GM10266 (cell line): ENCODE measurements at regions not wholly inside any gene's neighbourhood (a gene's known extent, or its start where the extent isn't known, plus 50 kb on each side); places are given as distances from the start of the nearest gene placed in this dataset.

Source experiments
- DNase-seq: peaks from one replicate; pipeline ENCODE4 v3.0.0; 2012; ENCODE audit errors: extremely low spot score
- TF ChIP-seq, protein P1 (sequence below): IDR thresholded peaks from 2 replicates; pipeline ENCODE4 v1.5.1; 2012; ENCODE audit warnings: mild to moderate bottlenecking, low read depth; ENCODE audit not compliant: control insufficient read depth, insufficient read depth; ENCODE audit errors: missing control alignments

DNA sequence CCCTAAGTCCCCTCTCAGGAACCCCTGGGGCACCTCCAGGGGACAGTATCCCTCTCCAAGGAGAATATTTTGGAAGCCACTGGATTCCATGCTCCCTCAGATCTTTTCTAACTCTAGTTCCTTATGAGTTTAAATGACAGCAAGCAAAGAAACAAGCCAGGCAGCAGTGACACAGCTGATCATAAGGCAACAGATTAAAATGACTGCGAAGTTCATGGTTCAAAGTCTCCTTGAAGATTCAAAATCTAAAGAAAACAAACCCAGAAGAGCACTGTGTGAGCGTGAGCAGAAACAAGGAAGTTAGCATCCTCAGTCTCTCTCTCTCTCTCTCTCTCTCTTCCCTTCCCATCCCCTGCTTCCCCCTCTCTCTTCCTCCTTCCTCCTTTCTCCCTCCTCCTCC is 316.7 kb upstream of the SLC30A5 start:
- DNase-seq = no peak
- TF ChIP-seq, protein P1, sequence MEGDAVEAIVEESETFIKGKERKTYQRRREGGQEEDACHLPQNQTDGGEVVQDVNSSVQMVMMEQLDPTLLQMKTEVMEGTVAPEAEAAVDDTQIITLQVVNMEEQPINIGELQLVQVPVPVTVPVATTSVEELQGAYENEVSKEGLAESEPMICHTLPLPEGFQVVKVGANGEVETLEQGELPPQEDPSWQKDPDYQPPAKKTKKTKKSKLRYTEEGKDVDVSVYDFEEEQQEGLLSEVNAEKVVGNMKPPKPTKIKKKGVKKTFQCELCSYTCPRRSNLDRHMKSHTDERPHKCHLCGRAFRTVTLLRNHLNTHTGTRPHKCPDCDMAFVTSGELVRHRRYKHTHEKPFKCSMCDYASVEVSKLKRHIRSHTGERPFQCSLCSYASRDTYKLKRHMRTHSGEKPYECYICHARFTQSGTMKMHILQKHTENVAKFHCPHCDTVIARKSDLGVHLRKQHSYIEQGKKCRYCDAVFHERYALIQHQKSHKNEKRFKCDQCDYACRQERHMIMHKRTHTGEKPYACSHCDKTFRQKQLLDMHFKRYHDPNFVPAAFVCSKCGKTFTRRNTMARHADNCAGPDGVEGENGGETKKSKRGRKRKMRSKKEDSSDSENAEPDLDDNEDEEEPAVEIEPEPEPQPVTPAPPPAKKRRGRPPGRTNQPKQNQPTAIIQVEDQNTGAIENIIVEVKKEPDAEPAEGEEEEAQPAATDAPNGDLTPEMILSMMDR = no peak

DNA sequence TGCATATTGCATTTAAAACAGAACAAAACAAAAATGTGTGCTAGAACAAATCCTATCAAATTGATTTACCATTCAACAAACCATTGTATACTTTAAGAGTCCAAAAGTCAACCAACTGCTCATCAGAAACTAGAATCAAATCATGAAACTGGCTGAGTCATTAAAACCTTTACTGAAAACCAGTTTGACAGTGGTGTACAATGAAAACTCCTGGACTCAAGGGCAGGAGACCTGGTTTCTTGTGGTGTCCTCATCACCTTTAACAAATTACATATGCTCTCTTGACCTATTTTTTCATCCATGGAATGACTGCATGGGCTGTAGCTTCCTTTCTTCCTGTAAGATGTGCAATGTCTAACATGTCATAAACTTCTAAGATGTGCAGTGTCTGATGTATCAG is 315.3 kb upstream of the SLC30A5 start:
- DNase-seq = no peak
- TF ChIP-seq, protein P1 = no peak

DNA sequence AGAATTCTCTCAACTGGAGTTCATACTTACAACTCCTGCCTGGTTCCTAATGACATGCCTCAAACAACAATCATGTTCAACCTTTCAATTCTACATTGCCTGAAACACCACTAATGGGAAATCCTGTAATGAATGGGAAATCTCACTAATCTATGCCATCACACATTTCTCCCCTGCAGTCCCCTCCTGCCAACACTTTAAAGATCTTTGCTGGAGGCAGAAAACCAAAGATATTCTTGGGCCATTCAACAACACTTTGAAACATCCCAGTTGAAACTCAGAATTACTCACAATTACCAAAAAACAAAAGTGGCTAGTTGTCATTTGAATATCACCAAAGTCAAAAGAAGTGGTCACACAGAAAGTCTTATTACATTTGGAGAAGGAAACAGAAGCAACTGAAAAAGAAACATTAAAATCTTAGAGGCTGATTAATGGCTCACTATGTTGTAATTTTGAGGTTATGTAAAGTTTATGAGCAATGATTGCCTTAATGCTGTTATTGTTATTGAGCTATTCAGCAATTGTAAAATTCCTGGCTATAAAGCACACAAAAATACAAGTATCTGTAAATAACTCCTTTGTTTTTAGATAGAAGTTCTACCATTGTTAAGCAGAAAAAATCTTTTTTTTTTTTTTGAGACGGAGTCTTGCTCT is 313.4 kb upstream of the SLC30A5 start:
- TF ChIP-seq, protein P1 = no peak

DNA sequence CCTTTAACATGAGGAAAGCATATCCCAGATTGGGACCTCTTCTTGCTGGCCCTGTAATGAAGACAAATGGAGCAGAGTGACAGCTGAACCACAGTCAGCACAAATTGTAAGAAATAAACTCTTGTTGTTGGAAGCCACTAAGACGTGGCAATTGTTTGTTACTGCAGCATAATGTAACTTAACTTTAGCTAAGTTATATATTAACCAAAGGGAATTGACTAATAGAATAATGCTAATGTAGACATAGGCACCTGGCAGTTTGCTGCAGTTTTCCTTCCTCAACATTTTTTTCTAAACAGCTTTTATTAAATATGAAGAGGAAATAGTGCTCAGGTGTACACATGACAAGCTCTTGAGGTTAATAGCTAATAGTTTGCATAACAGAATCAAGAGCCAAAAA is 300.7 kb upstream of the SLC30A5 start:
- no peak for DNase-seq
- TF ChIP-seq, protein P1 = no peak

More for the DNA sequence above, 313.4 kb upstream of the SLC30A5 start:
- DNase-seq = no peak

DNA sequence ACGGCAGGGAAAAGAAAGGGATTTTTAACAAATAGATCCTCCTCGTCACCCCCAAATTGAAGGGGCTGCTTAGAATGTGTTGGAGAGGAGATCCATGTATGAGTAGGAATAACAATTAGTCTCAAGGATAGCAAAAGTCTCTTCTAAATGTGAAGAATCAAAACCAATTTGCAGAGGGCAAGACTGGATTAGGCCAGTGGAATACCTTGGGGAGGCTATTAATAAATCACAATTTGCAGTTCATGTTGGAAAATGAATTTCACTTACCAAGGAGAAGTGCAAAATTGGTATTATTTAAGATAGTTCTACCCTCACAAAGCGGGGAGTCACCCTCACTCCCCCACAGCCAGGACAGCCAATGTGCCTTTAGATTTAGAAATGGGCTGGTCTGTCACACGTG is 299.8 kb upstream of the SLC30A5 start:
- no peak for DNase-seq
- TF ChIP-seq, protein P1 = no peak

DNA sequence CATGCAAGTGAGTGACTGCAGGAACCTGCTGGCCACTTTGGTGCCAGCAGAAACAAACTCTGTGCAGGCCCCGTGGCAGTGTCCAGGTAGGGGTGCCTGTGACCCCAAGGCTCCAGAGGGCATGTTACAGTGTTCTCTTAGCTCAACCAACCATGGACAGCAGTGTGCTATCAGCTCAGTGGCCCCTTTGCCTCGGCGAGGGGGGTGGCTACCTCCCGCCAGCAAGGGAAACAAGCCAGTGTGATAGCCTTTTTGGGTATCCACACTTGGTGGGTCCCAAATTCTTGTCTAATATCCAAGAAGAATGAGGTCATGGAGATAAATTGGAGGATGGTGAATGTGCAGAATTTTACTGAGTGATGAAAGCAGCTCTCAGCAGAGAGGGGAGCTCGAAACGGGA is 298.6 kb upstream of the SLC30A5 start:
- DNase-seq = no peak
- TF ChIP-seq, protein P1 = no peak

DNA sequence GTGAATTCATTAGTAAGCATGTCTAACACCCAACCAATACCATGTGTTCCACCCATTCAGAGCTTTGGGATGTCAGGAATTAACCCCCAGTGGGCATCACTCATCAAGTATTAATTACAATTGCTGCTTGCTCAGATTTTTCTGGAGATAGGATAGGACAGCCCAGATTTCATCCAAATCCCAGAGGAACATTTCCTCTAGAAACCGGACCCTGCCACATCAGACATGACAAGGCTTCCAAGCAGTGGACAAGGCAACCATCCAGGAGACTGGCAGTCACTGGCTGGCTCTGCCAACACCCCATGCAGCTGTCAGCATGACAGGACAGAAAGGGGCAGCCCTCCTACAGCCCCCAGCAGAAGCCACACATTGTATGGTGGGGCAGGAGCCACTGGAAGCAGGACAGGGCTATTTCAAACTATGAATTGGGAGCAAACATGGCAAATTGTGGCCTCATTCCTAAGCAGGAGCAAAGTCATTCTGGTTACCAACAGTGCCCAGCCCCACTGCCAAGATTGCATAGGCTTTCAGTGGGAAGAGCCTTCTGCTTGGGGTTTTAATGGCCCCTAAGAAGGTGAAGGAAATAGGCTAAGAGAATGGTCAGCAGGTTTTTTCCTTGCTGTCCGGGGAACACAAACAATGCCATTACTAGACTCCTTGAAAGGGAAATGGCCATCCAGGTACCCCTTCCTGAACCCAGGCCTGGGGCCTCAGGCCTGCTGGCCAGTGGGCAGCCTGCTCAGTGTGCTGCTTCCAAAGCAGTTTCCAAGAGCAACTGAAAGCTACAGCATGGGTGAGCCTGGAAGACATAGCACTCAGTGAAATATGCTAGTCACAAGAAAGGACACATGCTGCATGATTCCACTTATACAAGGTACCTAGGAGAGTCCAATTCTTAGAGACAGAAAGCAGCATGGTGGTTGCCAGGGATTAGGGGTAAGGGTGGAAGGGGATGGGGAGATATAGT is 294.7 kb upstream of the SLC30A5 start:
- TF ChIP-seq, protein P1 = no peak
- no peak for DNase-seq
